Astrocyte (in vitro differentiated cells and primary cell): ENCODE measurements at regions not wholly inside any gene's neighbourhood (a gene's known extent, or its start where the extent isn't known, plus 50 kb on each side); places are given as distances from the start of the nearest gene placed in this dataset.

ENCODE experiments used
- CTCF ChIP-seq: IDR thresholded peaks from 2 replicates; pipeline ENCODE4 v1.5.1; 2011; ENCODE audit warnings: low read depth, mild to moderate bottlenecking, inconsistent platforms, low read length, moderate library complexity; ENCODE audit not compliant: insufficient read depth
- EZH2 ChIP-seq: IDR thresholded peaks from 2 replicates; pipeline ENCODE4 v1.6.1; 2012; ENCODE audit warnings: mild to moderate bottlenecking, low read length, inconsistent platforms; ENCODE audit not compliant: insufficient read depth

DNA sequence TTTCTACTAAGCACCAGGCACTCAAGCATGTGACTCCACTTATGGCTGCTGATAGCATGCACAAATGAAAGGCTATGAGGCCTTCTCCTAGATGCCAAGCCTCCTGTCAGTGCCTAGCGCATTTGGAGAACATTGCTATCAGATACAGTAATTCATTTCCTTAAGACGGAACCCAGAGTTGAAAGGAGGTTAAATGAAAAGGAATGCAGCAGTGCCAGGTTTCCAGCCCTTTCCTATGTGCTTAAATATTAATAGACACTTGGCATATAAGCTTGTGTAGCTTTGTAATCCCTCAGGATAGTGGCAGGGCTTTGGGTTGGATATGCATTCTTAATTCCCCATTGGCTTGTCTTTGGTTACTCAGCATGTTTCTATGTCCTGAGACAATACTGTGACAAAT lies 140.1 kb upstream of the FRY start:
- TF ChIP-seq CTCF (no peak), EZH2 (no peak)
